ENCODE measurements at regions not wholly inside any gene's neighbourhood (a gene's known extent, or its start where the extent isn't known, plus 50 kb on each side); places are given as distances from the start of the nearest gene placed in this dataset.
"Not testable (repeated sequence)": the region's sequence is repeated elsewhere in the genome, so short reads cannot be mapped to it uniquely, and the experiment has no call there.

DNA sequence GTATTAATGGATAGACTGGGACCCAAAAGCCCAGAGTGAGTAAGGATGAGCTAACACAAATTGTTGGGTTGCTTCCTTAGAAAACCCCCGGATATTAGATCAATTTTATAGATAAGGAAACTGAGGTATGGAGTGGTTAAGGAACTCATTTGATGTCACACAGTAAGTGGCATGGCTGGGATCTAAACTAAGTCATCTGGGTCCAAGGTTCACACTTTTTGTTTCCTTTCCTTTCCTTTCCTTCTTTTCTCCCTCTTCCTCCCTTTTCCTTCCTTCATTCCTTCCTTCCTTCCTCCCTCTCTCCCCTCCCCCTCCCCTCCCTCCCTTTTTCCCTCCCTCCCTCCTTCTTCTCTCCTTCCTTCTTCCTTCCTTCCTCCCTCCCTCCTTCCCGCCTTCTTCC is 469.5 kb downstream of the TYW1 start:
- Histone ChIP-seq H3K4me1 (replicated peaks in 1 of 2) (peaks cover 23 to 28% of the 10 kb centered on the region in 2 donors), H3K4me3 (no peak overlapping the region), H3K27ac (no peak overlapping the region)
- in situ Hi-C loops (cut with MboI; ENCODE audit: low pct_unique_long_range_greater_than_20kb in 2 of 9, low sequenced_read_pairs in 9 of 9, unreplicated experiment in 9 of 9), result no loop called here
- 0 to 88% (median 50%) methylated on average over 1 of the region's 2 CpGs; no CpG with 5 or more reads in 5 of the 10 experiments for WGBS, 10 experiments
- ATAC-seq (replicated peaks in 6 of 8), result no peak

DNA sequence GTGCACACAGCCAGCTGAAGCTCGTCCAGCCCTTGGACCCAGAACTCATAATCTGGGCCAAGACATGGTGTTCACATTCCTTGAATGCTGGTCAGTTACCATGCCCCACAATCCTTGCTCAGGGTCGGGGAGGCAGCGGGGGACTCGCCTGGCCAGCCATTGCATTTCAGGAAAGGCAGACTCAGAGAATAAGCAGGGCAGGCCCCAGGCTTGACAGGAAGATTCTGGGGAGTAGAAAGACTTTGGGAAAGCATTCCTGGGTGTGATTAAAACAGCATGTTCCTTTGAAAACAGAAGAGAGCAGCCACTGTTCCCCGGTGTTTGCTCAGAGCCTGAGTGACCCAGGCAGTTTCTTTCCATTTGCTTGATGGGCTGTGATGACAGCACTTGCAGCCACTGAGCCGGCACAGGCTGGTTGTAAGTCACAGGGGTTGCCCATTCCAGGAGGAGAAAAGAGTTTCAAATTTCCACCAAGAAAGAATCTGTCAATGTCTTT is 473.7 kb downstream of the TYW1 start:
- Histone ChIP-seq H3K4me3 (no peak overlapping the region), H3K4me1 (replicated peaks in 1 of 2) (peaks cover 8 to 10% of the 10 kb centered on the region in 2 donors), H3K27ac (peak overlapping the region; percentile 66 to 78)
- ATAC-seq (replicated peaks in 6 of 8), result peak in 4 of 8 experiments; percentile 100
- WGBS, 10 experiments, result 8 to 47% (median 27%) methylated on average over 2 to 5 of the region's 6 CpGs; no CpG with 5 or more reads in 6 of the 10 experiments
- in situ Hi-C loops (cut with MboI; ENCODE audit: low pct_unique_long_range_greater_than_20kb in 2 of 9, low sequenced_read_pairs in 9 of 9, unreplicated experiment in 9 of 9), result no loop called here

DNA sequence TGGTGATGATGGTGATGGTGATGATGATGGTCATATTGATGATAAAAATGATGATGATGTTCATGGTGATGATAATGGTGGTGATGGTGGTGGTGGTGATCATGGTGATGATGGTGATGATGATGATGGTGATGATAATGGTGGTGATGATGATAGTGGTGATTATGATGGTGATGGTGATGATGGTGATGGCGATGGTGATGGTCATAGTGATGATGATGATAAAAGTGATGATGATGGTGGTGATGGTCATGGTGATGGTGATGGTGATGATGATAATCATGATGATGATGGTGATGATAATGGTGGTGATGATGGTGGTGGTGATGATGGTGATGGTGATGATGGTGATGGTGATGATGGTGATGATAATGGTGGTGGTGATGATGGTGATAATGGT is 478.7 kb downstream of the TYW1 start:
- ATAC-seq (replicated peaks in 6 of 8), result no peak
- Histone ChIP-seq H3K4me1 (replicated peaks in 1 of 2) (peaks cover 4 to 11% of the 10 kb centered on the region in 2 donors), H3K27ac (no peak overlapping the region), H3K4me3 (no peak overlapping the region)
- 0 to 100% (median 75%) methylated on average over 1 of the region's 1 CpG; no CpG with 5 or more reads in 1 of the 10 experiments for WGBS, 10 experiments
- in situ Hi-C loops (cut with MboI; ENCODE audit: low pct_unique_long_range_greater_than_20kb in 2 of 9, low sequenced_read_pairs in 9 of 9, unreplicated experiment in 9 of 9), result no loop called here

DNA sequence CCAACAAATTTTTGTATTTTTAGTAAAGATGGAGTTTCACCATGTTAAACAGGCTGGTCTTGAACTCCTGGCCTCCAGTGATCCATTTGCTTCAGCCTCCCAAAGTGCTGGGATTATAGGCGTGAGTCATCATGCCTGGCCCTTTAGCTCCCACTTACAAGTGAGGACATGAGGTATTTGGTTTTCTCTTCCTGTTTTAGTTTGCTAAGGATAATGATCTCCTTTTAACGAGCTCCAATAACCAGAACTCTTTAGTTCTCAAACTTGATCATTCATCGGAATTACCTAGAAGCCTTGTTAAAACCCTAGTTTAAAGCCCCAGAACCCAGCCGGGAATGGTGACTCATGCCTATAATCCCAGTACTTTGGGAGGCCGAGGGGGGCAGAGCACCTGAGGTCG is 481.4 kb downstream of the TYW1 start:
- in situ Hi-C loops (cut with MboI; ENCODE audit: low pct_unique_long_range_greater_than_20kb in 2 of 9, low sequenced_read_pairs in 9 of 9, unreplicated experiment in 9 of 9), result no loop called here
- Histone ChIP-seq H3K4me1 (replicated peaks in 1 of 2) (peaks cover 0 to 7% of the 10 kb centered on the region in 2 donors), H3K27ac (no peak overlapping the region), H3K4me3 (no peak overlapping the region)
- 20 to 100% (median 79%) methylated on average over 1 to 6 of the region's 6 CpGs; no CpG with 5 or more reads in 2 of the 10 experiments for WGBS, 10 experiments
- ATAC-seq (replicated peaks in 6 of 8), result no peak

DNA sequence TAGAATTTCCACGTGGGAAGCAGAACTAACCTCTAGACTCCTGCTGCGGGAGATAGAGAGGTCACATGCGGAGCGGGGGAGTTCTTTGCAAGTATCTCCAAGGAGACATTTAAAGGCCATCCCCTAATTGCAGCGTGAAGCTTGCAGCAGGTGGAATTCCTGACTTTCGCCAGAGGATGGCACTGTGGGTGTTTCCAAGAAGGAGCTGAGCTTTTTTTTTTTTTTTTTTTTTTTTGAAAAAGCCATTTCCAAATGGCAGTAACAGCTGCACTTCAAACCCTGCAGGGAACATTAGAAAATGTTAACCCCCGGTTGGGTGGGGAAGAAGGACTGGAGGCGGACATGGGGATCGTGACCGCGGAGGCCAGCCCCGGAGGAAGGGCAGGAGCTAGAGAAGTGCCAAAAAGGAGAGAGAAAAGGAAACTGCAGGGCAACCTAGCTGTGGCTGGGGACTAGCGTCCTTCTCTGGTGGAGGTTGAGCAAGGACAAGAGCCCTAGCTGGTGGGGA is 487.7 kb downstream of the TYW1 start:
- peak; percentile 53 to 91 (median 80) for ATAC-seq (replicated peaks in 6 of 8)
- WGBS, 10 experiments, result 0 to 19% (median 8%) methylated on average over 1 to 12 of the region's 13 CpGs
- Histone ChIP-seq H3K27ac (no peak overlapping the region), H3K4me3 (peak overlapping the region in 1 of 5 donors; percentile 10), H3K4me1 (replicated peaks in 1 of 2) (peaks cover 4 to 8% of the 10 kb centered on the region in 2 donors)
- in situ Hi-C loops (cut with MboI; ENCODE audit: low pct_unique_long_range_greater_than_20kb in 2 of 9, low sequenced_read_pairs in 9 of 9, unreplicated experiment in 9 of 9), result no loop called here

DNA sequence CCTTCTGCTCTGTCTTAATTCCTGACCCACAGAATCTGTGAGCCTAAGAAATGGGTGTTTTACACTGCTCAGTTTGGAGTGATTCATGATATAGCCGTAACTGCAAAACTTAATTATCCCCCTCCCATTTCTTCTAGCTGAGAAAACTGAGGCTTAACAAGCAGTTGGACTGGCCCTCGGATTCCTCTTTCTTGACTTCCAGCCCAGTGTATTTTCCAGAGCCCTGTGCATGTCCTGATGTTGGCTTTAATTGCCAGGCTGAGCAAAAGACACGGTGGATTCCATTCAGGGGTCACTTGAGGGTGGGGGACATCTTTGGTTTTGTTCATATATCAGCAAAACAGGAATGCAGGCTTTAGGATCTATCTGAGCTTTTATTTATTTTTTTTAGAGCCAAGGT is 489.8 kb downstream of the TYW1 start:
- in situ Hi-C loops (cut with MboI; ENCODE audit: low pct_unique_long_range_greater_than_20kb in 2 of 9, low sequenced_read_pairs in 9 of 9, unreplicated experiment in 9 of 9), result no loop called here
- Histone ChIP-seq H3K4me1 (replicated peaks in 1 of 2) (peaks cover 4 to 8% of the 10 kb centered on the region in 2 donors), H3K4me3 (no peak overlapping the region), H3K27ac (no peak overlapping the region)
- WGBS, 10 experiments, result 0 to 90% (median 33%) methylated on average over 1 to 3 of the region's 3 CpGs; no CpG with 5 or more reads in 2 of the 10 experiments
- ATAC-seq (replicated peaks in 6 of 8), result no peak

DNA sequence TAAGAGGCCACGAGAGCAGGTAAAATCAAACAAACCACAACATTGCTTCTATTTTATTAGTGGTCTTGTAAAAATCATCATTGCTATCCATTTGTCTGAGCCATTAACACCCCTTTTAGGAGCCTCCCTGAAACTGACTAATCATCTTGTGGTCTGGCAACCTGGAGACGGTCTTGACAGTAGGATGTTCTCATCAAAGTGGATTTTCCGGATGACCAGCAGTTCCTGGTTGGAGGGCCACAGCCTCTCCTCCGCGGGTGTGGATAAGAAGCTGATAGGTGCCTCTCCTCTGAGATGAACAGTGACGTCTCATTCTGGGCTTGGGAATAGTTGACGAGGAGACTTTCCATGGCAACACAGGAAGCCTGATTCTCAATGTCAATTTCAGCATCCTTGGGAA is 490.7 kb downstream of the TYW1 start:
- 0 to 91% (median 44%) methylated on average over 1 to 5 of the region's 7 CpGs; no CpG with 5 or more reads in 4 of the 10 experiments for WGBS, 10 experiments
- Histone ChIP-seq H3K27ac (no peak overlapping the region), H3K4me3 (no peak overlapping the region), H3K4me1 (replicated peaks in 1 of 2) (peaks cover 4 to 8% of the 10 kb centered on the region in 2 donors)
- in situ Hi-C loops (cut with MboI; ENCODE audit: low pct_unique_long_range_greater_than_20kb in 2 of 9, low sequenced_read_pairs in 9 of 9, unreplicated experiment in 9 of 9), result no loop called here
- no peak for ATAC-seq (replicated peaks in 6 of 8)

DNA sequence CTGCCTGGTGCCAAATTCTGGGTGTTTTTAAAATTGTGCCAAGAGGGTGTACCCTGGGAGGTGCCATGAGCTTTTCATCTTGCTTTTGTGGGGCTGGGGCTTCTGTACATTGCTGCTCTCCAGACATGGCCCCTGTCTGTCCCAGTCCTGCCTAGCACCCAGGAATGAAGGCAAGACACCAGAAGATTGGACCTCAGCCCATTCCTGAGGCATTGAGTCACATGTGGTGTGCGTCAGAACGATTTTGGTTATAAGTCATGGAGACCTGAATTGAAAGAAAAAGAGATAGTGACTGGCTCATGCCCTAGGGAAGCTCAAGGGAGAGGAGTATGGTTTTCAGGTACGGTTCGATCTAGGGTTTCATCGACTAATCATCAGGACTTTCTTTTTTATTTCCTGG is 493.2 kb downstream of the TYW1 start:
- H3K4me1 ChIP-seq (replicated peaks in 1 of 2), result no peaks in the 10 kb centered on the region
- H3K4me3 ChIP-seq, result no peak overlapping the region
- no peak for ATAC-seq (replicated peaks in 6 of 8)
- WGBS, 10 experiments, result 40 to 98% (median 83%) methylated on average over 1 to 5 of the region's 5 CpGs; no CpG with 5 or more reads in 2 of the 10 experiments
- no peak overlapping the region for H3K27ac ChIP-seq
- in situ Hi-C loops (cut with MboI; ENCODE audit: low pct_unique_long_range_greater_than_20kb in 2 of 9, low sequenced_read_pairs in 9 of 9, unreplicated experiment in 9 of 9), result no loop called here

DNA sequence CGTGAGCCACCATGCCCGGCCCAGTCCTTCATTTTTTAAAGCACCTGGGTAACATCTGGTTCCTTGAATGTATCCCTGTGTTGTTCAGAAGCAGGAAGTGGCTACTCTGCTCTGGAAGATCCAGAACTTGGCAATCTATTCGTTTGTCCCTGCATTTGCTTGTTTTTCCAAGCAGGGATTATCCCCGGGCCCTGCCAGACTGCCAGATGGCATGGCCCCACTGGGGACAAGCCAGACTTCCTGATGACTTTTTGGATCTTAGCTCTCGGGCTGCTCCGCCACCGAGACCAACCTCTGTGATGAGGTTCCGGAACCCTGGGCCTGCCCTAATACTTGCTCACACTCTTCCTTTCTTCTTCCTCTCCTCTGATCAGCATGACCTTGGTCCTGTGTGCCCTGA is 496.7 kb downstream of the TYW1 start:
- in situ Hi-C loops (cut with MboI; ENCODE audit: low pct_unique_long_range_greater_than_20kb in 2 of 9, low sequenced_read_pairs in 9 of 9, unreplicated experiment in 9 of 9), result no loop called here
- Histone ChIP-seq H3K4me3 (no peak overlapping the region), H3K4me1 (replicated peaks in 1 of 2) (no peaks in the 10 kb centered on the region), H3K27ac (no peak overlapping the region)
- 6 to 97% (median 85%) methylated on average over 2 to 8 of the region's 8 CpGs; no CpG with 5 or more reads in 2 of the 10 experiments for WGBS, 10 experiments
- ATAC-seq (replicated peaks in 6 of 8), result no peak

DNA sequence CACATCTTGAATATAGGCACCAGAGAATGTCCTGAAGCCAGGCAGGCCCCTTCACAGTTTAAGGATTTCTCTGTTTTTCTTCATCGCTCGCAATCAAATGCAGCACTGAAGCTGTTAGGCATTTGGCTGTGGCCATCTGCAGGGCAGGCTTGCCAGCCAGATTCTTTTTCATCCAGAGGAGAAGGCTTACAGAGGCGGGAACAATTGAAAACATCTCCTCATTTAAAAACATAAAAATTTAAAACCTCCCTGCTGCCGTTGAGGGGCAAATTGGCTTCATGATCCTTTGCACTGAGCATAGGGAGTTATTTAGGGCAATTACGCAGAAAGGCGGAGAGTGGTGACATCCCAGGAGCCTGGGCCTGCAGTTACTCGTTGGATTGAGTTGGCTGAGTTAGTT is 500.0 kb downstream of the TYW1 start:
- no peaks in the 10 kb centered on the region for H3K4me1 ChIP-seq (replicated peaks in 1 of 2)
- H3K4me3 ChIP-seq, result no peak overlapping the region
- 0 to 93% (median 60%) methylated on average over 1 to 4 of the region's 7 CpGs; no CpG with 5 or more reads in 1 of the 10 experiments for WGBS, 10 experiments
- in situ Hi-C loops (cut with MboI; ENCODE audit: low pct_unique_long_range_greater_than_20kb in 2 of 9, low sequenced_read_pairs in 9 of 9, unreplicated experiment in 9 of 9), result no loop called here
- ATAC-seq (replicated peaks in 6 of 8), result no peak
- no peak overlapping the region for H3K27ac ChIP-seq

DNA sequence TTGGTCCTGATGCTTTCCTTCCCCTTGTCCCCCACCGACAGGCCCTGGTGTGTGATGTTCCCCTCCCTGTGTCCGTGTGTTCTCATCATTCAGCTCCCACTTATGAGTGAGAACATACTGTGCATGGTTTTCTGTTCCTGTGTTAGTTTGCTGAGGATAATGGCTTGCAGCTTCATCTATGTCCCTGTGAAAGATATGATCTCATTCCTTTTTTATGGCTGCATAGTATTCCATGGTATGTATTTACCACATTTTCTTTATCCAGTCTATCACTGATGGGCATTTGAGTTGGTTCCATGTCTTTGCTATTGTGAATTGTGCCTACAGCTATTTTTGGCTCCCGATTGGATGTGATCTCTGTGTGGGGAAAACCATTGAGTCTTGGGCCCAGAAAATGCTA is 501.3 kb downstream of the TYW1 start:
- H3K27ac ChIP-seq; ATAC-seq (replicated peaks in 6 of 8); H3K4me1 ChIP-seq (replicated peaks in 1 of 2); in situ Hi-C loops (cut with MboI; ENCODE audit: low pct_unique_long_range_greater_than_20kb in 2 of 9, low sequenced_read_pairs in 9 of 9, unreplicated experiment in 9 of 9); H3K4me3 ChIP-seq: not testable (repeated sequence)
- 10 to 100% (median 50%) methylated on average over 1 to 2 of the region's 3 CpGs; no CpG with 5 or more reads in 1 of the 10 experiments for WGBS, 10 experiments

DNA sequence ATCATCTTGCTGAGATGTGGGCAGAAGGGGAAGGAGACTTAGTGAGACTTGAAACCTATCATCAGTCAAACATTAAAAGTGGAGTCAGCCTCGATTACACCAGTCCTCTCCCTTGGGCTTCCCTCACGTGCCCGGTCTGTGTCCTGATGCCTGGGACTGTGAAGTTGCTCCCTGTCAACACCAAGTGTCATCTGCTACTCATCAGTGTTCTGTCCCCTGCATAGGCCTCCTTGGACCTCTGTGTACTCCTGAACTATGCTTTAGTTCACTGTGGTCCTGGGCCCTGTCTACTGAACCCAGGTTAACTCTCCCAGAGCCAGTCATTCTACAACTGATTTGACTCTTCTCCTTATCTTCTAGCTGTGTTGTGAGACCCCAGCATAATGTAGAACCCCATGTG is 506.3 kb downstream of the TYW1 start:
- Histone ChIP-seq H3K4me1 (replicated peaks in 1 of 2) (no peaks in the 10 kb centered on the region), H3K27ac (no peak overlapping the region), H3K4me3 (no peak overlapping the region)
- in situ Hi-C loops (cut with MboI; ENCODE audit: low pct_unique_long_range_greater_than_20kb in 2 of 9, low sequenced_read_pairs in 9 of 9, unreplicated experiment in 9 of 9), result no loop called here
- 0 to 56% (median 17%) methylated on average over 1 to 3 of the region's 3 CpGs; no CpG with 5 or more reads in 7 of the 10 experiments for WGBS, 10 experiments
- no peak for ATAC-seq (replicated peaks in 6 of 8)

DNA sequence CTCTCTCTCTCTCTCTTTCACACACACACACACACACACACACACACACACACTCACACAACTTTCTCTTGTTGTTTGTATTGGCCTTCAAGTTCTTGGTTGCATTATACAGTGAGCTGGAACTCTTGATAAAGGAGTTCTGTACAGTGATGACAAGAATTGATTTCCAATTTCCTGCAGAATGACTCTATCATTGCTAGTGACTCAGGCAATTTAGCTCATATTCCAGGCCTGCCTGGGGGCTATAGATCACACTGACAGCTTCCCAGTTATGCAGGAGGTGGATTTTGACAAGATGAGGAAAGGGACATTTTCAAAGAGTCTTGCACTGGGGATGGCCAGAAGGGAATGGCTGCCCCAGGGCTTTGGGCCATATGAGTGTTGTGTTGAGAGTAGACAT is 508.8 kb downstream of the TYW1 start:
- in situ Hi-C loops (cut with MboI; ENCODE audit: low pct_unique_long_range_greater_than_20kb in 2 of 9, low sequenced_read_pairs in 9 of 9, unreplicated experiment in 9 of 9), result no loop called here
- H3K4me1 ChIP-seq (replicated peaks in 1 of 2), result no peaks in the 10 kb centered on the region
- no peak overlapping the region for H3K27ac ChIP-seq
- peak in 4 of 8 experiments; percentile 83 to 97 (median 95) for ATAC-seq (replicated peaks in 6 of 8)
- no peak overlapping the region for H3K4me3 ChIP-seq

DNA sequence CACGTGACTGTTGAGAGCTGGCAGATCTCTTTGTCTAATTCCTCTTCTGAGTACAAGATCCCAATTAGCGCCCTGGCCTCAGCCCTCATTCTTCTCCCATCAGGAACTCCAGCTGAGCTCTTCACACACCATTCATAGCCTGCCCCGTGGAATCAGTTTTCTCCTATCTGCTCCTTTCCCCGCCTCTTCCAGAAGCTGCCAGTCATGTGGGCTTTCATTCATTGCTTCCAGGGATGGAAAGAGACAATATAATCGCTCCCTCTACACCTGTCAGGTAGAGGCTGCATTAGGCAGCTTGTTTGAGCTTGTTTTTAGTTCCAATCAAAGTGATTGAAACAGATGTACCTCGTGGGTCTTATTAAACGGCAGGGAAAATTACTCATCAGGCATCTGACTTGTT is 515.8 kb downstream of the TYW1 start:
- WGBS, 10 experiments, result 0 to 66% (median 34%) methylated on average over 3 to 7 of the region's 7 CpGs; no CpG with 5 or more reads in 2 of the 10 experiments
- Histone ChIP-seq H3K4me1 (replicated peaks in 1 of 2) (peaks cover 3 to 6% of the 10 kb centered on the region in 2 donors), H3K4me3 (no peak overlapping the region), H3K27ac (no peak overlapping the region)
- in situ Hi-C loops (cut with MboI; ENCODE audit: low pct_unique_long_range_greater_than_20kb in 2 of 9, low sequenced_read_pairs in 9 of 9, unreplicated experiment in 9 of 9), result no loop called here
- peak in 4 of 8 experiments; percentile 57 to 80 (median 68) for ATAC-seq (replicated peaks in 6 of 8)

Measured in motor neuron (in vitro differentiated cells).